Endothelial cell (in vitro differentiated cells): ENCODE measurements at regions not wholly inside any gene's neighbourhood (a gene's known extent, or its start where the extent isn't known, plus 50 kb on each side); places are given as distances from the start of the nearest gene placed in this dataset.

Experiments
- DNase-seq: peaks from one replicate; pipeline ENCODE4 v3.0.0; 2021; ENCODE audit warnings: low spot score
- H3K27ac Mint-ChIP-seq: one replicate; pipeline ENCODE4 v1.8.0; 2021; ENCODE audit warnings: mixed read lengths, inconsistent platforms; ENCODE audit not compliant: unreplicated experiment
- H3K27me3 Mint-ChIP-seq: one replicate; pipeline ENCODE4 v1.8.0; 2021; ENCODE audit warnings: mild to moderate bottlenecking, moderate library complexity, mixed read lengths, inconsistent platforms; ENCODE audit not compliant: unreplicated experiment
- H3K36me3 Mint-ChIP-seq: one replicate; pipeline ENCODE4 v1.8.0; 2021; ENCODE audit warnings: mild to moderate bottlenecking, low read depth, mixed read lengths, inconsistent platforms; ENCODE audit not compliant: unreplicated experiment
- H3K4me1 Mint-ChIP-seq: one replicate; pipeline ENCODE4 v1.8.0; 2021; ENCODE audit warnings: mild to moderate bottlenecking, mixed read lengths, inconsistent platforms; ENCODE audit not compliant: unreplicated experiment
- H3K4me3 Mint-ChIP-seq: one replicate; pipeline ENCODE4 v1.8.0; 2021; ENCODE audit warnings: mild to moderate bottlenecking, mixed read lengths, inconsistent platforms; ENCODE audit not compliant: unreplicated experiment
- H3K9me3 Mint-ChIP-seq: one replicate; pipeline ENCODE4 v1.8.0; 2021; ENCODE audit warnings: mixed read lengths, inconsistent platforms; ENCODE audit not compliant: unreplicated experiment
- TF ChIP-seq, protein P1 (sequence below): fragments of 200-600 bp; sonication (generic); IDR thresholded peaks from one replicate; pipeline ENCODE4 v1.5.0; 2021; ENCODE audit warnings: antibody characterized with exemption; ENCODE audit not compliant: unreplicated experiment

DNA sequence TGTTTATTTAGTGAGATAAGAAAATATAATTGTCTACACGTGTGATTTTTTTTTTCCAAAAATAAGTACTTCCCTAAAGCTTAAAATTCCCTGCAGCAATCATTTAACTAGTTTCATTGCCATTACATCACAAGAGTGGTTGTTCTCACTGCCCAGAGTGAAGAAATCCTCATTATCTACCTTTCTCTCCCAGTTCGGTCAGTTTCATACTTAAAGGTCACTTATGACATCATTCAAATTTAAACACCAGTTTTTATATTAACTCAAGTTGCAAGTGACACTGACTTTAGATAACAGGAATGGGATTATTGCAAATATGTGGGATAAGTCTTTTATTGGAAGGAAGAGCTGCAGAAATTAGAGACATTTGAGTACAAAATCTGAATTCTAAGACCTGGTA lies 1699.8 kb upstream of the IGFBP7 start:
- H3K4me3 Mint-ChIP-seq = no peak overlapping the region
- TF ChIP-seq, protein P1, sequence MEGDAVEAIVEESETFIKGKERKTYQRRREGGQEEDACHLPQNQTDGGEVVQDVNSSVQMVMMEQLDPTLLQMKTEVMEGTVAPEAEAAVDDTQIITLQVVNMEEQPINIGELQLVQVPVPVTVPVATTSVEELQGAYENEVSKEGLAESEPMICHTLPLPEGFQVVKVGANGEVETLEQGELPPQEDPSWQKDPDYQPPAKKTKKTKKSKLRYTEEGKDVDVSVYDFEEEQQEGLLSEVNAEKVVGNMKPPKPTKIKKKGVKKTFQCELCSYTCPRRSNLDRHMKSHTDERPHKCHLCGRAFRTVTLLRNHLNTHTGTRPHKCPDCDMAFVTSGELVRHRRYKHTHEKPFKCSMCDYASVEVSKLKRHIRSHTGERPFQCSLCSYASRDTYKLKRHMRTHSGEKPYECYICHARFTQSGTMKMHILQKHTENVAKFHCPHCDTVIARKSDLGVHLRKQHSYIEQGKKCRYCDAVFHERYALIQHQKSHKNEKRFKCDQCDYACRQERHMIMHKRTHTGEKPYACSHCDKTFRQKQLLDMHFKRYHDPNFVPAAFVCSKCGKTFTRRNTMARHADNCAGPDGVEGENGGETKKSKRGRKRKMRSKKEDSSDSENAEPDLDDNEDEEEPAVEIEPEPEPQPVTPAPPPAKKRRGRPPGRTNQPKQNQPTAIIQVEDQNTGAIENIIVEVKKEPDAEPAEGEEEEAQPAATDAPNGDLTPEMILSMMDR = no peak
- H3K4me1 Mint-ChIP-seq = no peaks in the 10 kb centered on the region
- H3K36me3 Mint-ChIP-seq = no peaks in the 10 kb centered on the region
- DNase-seq = no peak
- H3K27me3 Mint-ChIP-seq = no peaks in the 10 kb centered on the region
- H3K27ac Mint-ChIP-seq = no peak overlapping the region
- H3K9me3 Mint-ChIP-seq = no peaks in the 10 kb centered on the region

DNA sequence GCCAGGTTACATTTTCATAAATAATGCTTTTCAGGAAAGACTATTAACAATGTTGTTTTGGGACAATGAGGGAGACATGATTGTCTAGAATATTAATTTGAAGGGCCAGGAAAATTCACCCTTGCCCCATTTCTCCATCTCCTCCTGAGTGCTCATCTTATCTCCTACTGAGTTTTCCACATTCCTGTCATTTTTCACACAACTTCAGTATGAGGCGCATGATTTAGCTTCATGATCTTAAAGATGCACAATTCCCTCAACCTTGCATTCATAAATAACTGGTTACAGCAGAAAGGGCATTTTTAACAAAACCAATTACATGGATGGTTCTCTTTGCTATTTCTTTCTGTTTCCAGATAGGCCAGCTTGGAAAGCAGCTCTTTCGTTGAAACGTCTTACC lies 1699.2 kb upstream of the IGFBP7 start:
- Mint-ChIP-seq H3K9me3 (no peaks in the 10 kb centered on the region), H3K36me3 (no peaks in the 10 kb centered on the region), H3K4me1 (no peaks in the 10 kb centered on the region), H3K4me3 (no peak overlapping the region), H3K27me3 (no peaks in the 10 kb centered on the region), H3K27ac (no peak overlapping the region)
- DNase-seq = no peak
- TF ChIP-seq, protein P1 = no peak

DNA sequence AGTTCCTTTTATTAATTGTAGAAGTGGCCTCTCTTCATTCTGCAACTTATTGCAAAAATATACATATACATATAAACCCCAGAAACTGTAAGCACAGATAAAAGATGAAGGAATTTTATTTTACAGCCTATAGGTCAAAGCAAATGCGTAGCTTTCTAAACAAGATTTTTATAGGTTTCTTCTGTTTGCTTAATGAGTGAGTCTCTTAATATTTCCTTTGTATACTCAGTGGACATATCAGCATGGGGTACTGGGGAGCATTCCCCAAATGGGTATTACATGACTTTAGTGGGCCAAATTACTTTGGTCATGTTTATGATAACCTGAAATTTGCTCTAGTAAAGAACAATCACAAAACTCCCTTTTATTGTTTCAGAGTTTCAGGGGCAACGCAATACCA lies 1698.6 kb upstream of the IGFBP7 start:
- Mint-ChIP-seq H3K36me3 (no peaks in the 10 kb centered on the region), H3K4me1 (no peaks in the 10 kb centered on the region), H3K27me3 (no peaks in the 10 kb centered on the region), H3K4me3 (no peak overlapping the region), H3K9me3 (no peaks in the 10 kb centered on the region), H3K27ac (no peak overlapping the region)
- no peak for DNase-seq
- TF ChIP-seq, protein P1 = no peak

- Mint-ChIP-seq H3K4me1 (no peaks in the 10 kb centered on the region), H3K27ac (no peak overlapping the region), H3K27me3 (no peaks in the 10 kb centered on the region), H3K4me3 (no peak overlapping the region), H3K9me3 (no peaks in the 10 kb centered on the region), H3K36me3 (no peaks in the 10 kb centered on the region)
- TF ChIP-seq, protein P1 = no peak
- no peak for DNase-seq
These were observed 1697.8 kb upstream of the IGFBP7 start for GRCh38 chr4:58807843-58808615.

DNA sequence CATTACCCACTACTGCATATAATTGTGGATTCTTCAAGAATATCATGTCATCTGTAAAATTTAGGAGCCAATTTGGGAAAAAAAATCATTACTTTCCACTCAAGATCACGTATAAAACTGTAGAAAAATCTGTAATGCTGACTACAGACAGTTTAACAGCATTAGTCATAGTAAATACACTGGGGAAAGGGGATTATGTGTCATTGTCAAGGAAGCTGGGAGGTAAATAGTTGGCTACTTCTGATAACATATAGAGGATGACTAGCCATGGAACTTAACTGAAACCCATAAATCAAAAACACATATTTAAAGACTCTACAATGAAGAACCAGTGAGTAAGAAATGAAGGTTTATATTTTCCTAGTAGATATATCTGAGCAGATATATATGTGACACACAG lies 1666.4 kb upstream of the IGFBP7 start:
- no peak for DNase-seq
- H3K9me3 Mint-ChIP-seq = no peaks in the 10 kb centered on the region
- no peak overlapping the region for H3K4me3 Mint-ChIP-seq
- no peaks in the 10 kb centered on the region for H3K27me3 Mint-ChIP-seq
- TF ChIP-seq, protein P1 = no peak
- no peaks in the 10 kb centered on the region for H3K36me3 Mint-ChIP-seq
- H3K4me1 Mint-ChIP-seq = no peaks in the 10 kb centered on the region
- no peak overlapping the region for H3K27ac Mint-ChIP-seq
